HepG2 (cell line): ENCODE measurements at regions not wholly inside any gene's neighbourhood (a gene's known extent, or its start where the extent isn't known, plus 50 kb on each side); places are given as distances from the start of the nearest gene placed in this dataset.

Experiments used
- ATRX ChIP-seq: sonication (generic); formaldehyde crosslinking; IDR thresholded peaks from 2 replicates; pipeline ENCODE4 v1.4.0; 2020; ENCODE audit warnings: missing genetic modification reagents, borderline replicate concordance
- CBX1 ChIP-seq: IDR thresholded peaks from one replicate; pipeline ENCODE4 v1.6.1; 2016; ENCODE audit warnings: antibody characterized with exemption, low read depth
- FOXM1 ChIP-seq: sonication (generic); formaldehyde crosslinking; IDR thresholded peaks from 2 replicates; pipeline ENCODE4 v1.5.0; 2020; ENCODE audit warnings: missing genetic modification reagents
- HMG20B ChIP-seq: conservative IDR thresholded peaks from 2 replicates; pipeline ENCODE4 v1.6.1; 2016; ENCODE audit warnings: missing genetic modification reagents, missing compliant biosample characterization
- KAT2B ChIP-seq: fragments of 150-350 bp; IDR thresholded peaks from 2 replicates; pipeline ENCODE4 v1.6.1; 2014; ENCODE audit warnings: low read depth, low read length, borderline replicate concordance
- KAT7 ChIP-seq: IDR thresholded peaks from 2 replicates; pipeline ENCODE4 v1.6.1; 2018; ENCODE audit warnings: borderline replicate concordance, missing compliant biosample characterization
- NCOA2 ChIP-seq: sonication (generic); formaldehyde crosslinking; IDR thresholded peaks from 2 replicates; pipeline ENCODE4 v1.8.0; 2022; ENCODE audit warnings: inconsistent platforms
- ONECUT2 ChIP-seq: sonication (generic); formaldehyde crosslinking; IDR thresholded peaks from 2 replicates; pipeline ENCODE4 v1.4.0; 2020; ENCODE audit warnings: missing genetic modification reagents
- PHF8 ChIP-seq: sonication (generic); formaldehyde crosslinking; IDR thresholded peaks from 2 replicates; pipeline ENCODE4 v1.5.0; 2020; ENCODE audit warnings: missing genetic modification reagents
- RELA ChIP-seq: sonication (generic); formaldehyde crosslinking; IDR thresholded peaks from 2 replicates; pipeline ENCODE4 v1.4.0; 2020; ENCODE audit warnings: missing genetic modification reagents
- SAP130 ChIP-seq: IDR thresholded peaks from 2 replicates; pipeline ENCODE4 v1.6.1; 2016; ENCODE audit warnings: low read depth
- STAG1 ChIP-seq: sonication (generic); formaldehyde crosslinking; IDR thresholded peaks from 2 replicates; pipeline ENCODE4 v1.4.0; 2020; ENCODE audit warnings: missing genetic modification reagents
- TEAD3 ChIP-seq: optimal IDR thresholded peaks from 2 replicates; pipeline ENCODE3; 2016; ENCODE audit warnings: borderline replicate concordance
- U2AF2 ChIP-seq: fragments of 200-400 bp; formaldehyde crosslinking; IDR thresholded peaks from 2 replicates; pipeline ENCODE4 v1.6.1; 2017; ENCODE audit warnings: low read depth, mild to moderate bottlenecking, low read length
- XRCC5 ChIP-seq: fragments of 200-400 bp; formaldehyde crosslinking; optimal IDR thresholded peaks from 2 replicates; pipeline ENCODE3; 2017; ENCODE audit warnings: mild to moderate bottlenecking, low read length
- ZNF225 ChIP-seq: sonication (generic); formaldehyde crosslinking; IDR thresholded peaks from 2 replicates; pipeline ENCODE4 v1.4.0; 2020; ENCODE audit warnings: mild to moderate bottlenecking, missing genetic modification reagents
- TF ChIP-seq, protein P1 (sequence below): sonication (generic); formaldehyde crosslinking; IDR thresholded peaks from 2 replicates; pipeline ENCODE4 v1.5.0; 2020; ENCODE audit warnings: mild to moderate bottlenecking, missing genetic modification reagents, moderate library complexity
- TF ChIP-seq, protein P2 (sequence below): sonication (generic); formaldehyde crosslinking; IDR thresholded peaks from 2 replicates; pipeline ENCODE4 v1.4.0; 2020; ENCODE audit warnings: missing genetic modification reagents
- TF ChIP-seq, protein P3 (sequence below): sonication (generic); formaldehyde crosslinking; IDR thresholded peaks from 2 replicates; pipeline ENCODE4 v1.5.0; 2020; ENCODE audit warnings: missing genetic modification reagents
- TF ChIP-seq, protein P4 (sequence below): sonication (generic); formaldehyde crosslinking; IDR thresholded peaks from 2 replicates; pipeline ENCODE4 v1.5.0; 2020; ENCODE audit warnings: missing genetic modification reagents
- TF ChIP-seq, protein P5 (sequence below): sonication (generic); formaldehyde crosslinking; IDR thresholded peaks from 2 replicates; pipeline ENCODE4 v1.5.1; 2020; ENCODE audit warnings: mild to moderate bottlenecking, missing genetic modification reagents, borderline replicate concordance

DNA sequence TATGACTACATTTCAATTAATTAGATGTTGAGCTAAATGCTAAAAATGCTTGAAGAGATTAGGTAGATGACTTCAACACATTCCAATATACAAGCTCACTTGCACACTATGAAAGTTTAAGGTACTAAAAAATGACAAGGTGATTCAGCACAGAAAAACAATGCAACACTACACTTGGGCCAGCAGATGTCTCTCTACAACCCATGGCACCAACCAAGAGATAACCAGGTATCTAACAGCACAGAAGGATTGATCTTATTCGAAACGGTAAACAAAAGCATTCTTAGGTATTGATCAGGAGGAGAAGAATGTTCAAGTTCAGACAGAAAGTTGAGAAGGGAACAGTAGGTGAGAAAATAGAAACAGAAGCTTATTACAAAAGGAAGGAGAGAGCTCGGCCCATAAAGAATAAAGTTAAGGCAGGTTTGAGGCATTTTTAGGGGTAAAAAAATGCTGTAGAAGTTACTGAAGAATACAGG, 248.2 kb upstream of the KLF14 start (continued):
- TF ChIP-seq, protein P1, sequence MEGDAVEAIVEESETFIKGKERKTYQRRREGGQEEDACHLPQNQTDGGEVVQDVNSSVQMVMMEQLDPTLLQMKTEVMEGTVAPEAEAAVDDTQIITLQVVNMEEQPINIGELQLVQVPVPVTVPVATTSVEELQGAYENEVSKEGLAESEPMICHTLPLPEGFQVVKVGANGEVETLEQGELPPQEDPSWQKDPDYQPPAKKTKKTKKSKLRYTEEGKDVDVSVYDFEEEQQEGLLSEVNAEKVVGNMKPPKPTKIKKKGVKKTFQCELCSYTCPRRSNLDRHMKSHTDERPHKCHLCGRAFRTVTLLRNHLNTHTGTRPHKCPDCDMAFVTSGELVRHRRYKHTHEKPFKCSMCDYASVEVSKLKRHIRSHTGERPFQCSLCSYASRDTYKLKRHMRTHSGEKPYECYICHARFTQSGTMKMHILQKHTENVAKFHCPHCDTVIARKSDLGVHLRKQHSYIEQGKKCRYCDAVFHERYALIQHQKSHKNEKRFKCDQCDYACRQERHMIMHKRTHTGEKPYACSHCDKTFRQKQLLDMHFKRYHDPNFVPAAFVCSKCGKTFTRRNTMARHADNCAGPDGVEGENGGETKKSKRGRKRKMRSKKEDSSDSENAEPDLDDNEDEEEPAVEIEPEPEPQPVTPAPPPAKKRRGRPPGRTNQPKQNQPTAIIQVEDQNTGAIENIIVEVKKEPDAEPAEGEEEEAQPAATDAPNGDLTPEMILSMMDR (CRISPR knock-in tag) = peak; percentile 80
- TF ChIP-seq PHF8 (CRISPR knock-in tag) (no peak), HMG20B (CRISPR knock-in tag) (no peak), SAP130 (CRISPR knock-in tag) (peak; percentile 27; the same call in 1 of the 2 replicates), CBX1 (no peak), KAT7 (CRISPR knock-in tag) (no peak), ATRX (CRISPR knock-in tag) (no peak), TEAD3 (peak; percentile 46), STAG1 (peak; percentile 70), XRCC5 (peak; percentile 31), U2AF2 (no peak), FOXM1 (CRISPR knock-in tag) (no peak), NCOA2 (CRISPR knock-in tag) (no peak), RELA (CRISPR knock-in tag) (no peak), KAT2B (peak; percentile 8; the same call in 1 of the 2 replicates), ONECUT2 (no peak), ZNF225 (CRISPR knock-in tag) (no peak)
- TF ChIP-seq, protein P2, sequence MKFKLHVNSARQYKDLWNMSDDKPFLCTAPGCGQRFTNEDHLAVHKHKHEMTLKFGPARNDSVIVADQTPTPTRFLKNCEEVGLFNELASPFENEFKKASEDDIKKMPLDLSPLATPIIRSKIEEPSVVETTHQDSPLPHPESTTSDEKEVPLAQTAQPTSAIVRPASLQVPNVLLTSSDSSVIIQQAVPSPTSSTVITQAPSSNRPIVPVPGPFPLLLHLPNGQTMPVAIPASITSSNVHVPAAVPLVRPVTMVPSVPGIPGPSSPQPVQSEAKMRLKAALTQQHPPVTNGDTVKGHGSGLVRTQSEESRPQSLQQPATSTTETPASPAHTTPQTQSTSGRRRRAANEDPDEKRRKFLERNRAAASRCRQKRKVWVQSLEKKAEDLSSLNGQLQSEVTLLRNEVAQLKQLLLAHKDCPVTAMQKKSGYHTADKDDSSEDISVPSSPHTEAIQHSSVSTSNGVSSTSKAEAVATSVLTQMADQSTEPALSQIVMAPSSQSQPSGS (CRISPR knock-in tag) = no peak
- TF ChIP-seq, protein P3, sequence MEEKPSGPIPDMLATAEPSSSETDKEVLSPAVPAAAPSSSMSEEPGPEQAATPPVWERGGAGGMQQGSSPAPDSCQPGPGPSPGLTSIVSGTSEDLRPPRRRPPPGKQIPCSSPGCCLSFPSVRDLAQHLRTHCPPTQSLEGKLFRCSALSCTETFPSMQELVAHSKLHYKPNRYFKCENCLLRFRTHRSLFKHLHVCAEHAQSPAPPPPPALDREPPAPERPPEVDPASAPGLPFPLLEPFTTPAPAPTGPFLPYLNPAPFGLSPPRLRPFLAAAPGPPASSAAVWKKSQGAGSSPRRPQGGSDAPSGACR = no peak
- TF ChIP-seq, protein P4, sequence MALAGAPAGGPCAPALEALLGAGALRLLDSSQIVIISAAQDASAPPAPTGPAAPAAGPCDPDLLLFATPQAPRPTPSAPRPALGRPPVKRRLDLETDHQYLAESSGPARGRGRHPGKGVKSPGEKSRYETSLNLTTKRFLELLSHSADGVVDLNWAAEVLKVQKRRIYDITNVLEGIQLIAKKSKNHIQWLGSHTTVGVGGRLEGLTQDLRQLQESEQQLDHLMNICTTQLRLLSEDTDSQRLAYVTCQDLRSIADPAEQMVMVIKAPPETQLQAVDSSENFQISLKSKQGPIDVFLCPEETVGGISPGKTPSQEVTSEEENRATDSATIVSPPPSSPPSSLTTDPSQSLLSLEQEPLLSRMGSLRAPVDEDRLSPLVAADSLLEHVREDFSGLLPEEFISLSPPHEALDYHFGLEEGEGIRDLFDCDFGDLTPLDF (CRISPR knock-in tag) = no peak
- TF ChIP-seq, protein P5, sequence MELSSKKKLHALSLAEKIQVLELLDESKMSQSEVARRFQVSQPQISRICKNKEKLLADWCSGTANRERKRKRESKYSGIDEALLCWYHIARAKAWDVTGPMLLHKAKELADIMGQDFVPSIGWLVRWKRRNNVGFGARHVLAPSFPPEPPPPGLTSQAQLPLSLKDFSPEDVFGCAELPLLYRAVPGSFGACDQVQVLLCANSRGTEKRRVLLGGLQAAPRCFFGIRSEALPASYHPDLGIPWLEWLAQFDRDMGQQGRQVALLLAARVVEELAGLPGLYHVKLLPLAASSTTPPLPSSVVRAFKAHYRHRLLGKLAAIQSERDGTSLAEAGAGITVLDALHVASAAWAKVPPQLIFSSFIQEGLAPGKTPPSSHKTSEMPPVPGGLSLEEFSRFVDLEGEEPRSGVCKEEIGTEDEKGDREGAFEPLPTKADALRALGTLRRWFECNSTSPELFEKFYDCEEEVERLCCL = no peak
